ENCODE measurements at regions not wholly inside any gene's neighbourhood (a gene's known extent, or its start where the extent isn't known, plus 50 kb on each side); places are given as distances from the start of the nearest gene placed in this dataset.

DNA sequence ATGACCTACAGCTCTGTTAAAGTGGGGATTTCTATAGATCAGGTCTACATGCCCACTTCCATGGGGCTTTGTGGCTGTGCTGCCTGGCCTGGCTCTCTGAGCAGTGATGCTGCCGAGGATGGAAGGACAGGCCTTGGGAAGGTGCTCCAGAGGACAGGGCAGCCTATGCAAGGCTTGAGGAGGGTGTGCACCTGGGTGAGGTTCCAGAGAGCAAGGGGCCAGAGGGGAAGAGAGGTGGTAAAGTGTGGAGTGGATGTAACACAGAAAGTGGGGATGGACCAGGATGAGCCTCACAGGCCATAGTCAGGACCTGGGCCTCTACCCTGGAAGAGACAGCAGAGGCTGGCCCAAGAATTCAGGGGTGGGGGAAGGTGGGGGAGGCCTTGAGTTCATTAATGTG is 826.4 kb downstream of the DCDC2C start:
- Histone ChIP-seq H2AFZ (no peak overlapping the region), H3K4me2 (ENCODE audit: unreplicated experiment) (no peak overlapping the region), H3K27me3 (replicated peaks; ENCODE audit: insufficient read depth) (no peaks in the 10 kb centered on the region), H3K79me2 (ENCODE audit: insufficient read depth) (no peaks in the 10 kb centered on the region), H3K9me2 (ENCODE audit: insufficient read depth) (no peaks in the 10 kb centered on the region), H3K9ac (no peak overlapping the region), H3K9me3 (ENCODE audit: low read depth) (no peaks in the 10 kb centered on the region), H3K4me1 (ENCODE audit: insufficient read depth) (no peaks in the 10 kb centered on the region), H4K20me1 (ENCODE audit: insufficient read depth) (no peaks in the 10 kb centered on the region), H3K36me3 (ENCODE audit: low read depth) (no peaks in the 10 kb centered on the region), H3K4me3 (no peak overlapping the region), H3F3A (ENCODE audit: insufficient read depth) (no peaks in the 10 kb centered on the region), H3K27ac (no peak overlapping the region)
- 5 to 20% methylated on average over 1 of the region's 1 CpG for WGBS, 2 experiments (ENCODE audit: low coverage in 1 of 2, low lambda C conversion rate in 2 of 2, missing lambda C conversion rate in 2 of 2)
- in situ Hi-C loops (cut with MboI) = no loop called here
- DNase-seq = no peak
- no peak for TF ChIP-seq EZH2 (IDR thresholded peaks at IDR 0.05; ENCODE audit: insufficient read depth, poor library complexity, severe bottlenecking)
- TF ChIP-seq EZH2phosphoT487 (IDR thresholded peaks at IDR 0.05; ENCODE audit: insufficient read depth, low read depth) = no peak

DNA sequence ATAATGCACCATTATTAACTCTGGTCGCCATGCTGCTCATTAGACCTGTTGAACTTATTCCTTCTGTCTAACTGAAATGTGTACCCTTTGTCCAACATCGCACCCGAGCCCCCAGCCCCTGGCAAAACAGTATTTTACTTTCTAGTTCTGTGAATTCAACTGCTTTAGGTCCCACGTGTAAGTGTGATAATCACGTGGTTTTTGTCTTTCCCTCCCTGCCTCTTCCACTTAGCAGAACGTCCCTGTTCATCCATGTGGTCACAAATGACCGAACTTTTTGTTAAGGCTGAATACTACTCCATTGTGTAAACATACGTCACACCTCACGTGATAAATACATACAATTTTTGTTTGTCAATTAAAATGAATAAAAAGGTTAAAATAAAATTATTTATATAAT is 826.9 kb downstream of the DCDC2C start:
- no peak overlapping the region for H3K4me2 ChIP-seq (ENCODE audit: unreplicated experiment)
- no peaks in the 10 kb centered on the region for H4K20me1 ChIP-seq (ENCODE audit: insufficient read depth)
- H3K9ac ChIP-seq = no peak overlapping the region
- H3K4me1 ChIP-seq (ENCODE audit: insufficient read depth) = no peaks in the 10 kb centered on the region
- no peak overlapping the region for H3K4me3 ChIP-seq
- in situ Hi-C loops (cut with MboI) = no loop called here
- H3F3A ChIP-seq (ENCODE audit: insufficient read depth) = no peaks in the 10 kb centered on the region
- H3K79me2 ChIP-seq (ENCODE audit: insufficient read depth) = no peaks in the 10 kb centered on the region
- no peak overlapping the region for H3K27ac ChIP-seq
- TF ChIP-seq EZH2 (IDR thresholded peaks at IDR 0.05; ENCODE audit: insufficient read depth, poor library complexity, severe bottlenecking) (no peak), EZH2phosphoT487 (IDR thresholded peaks at IDR 0.05; ENCODE audit: insufficient read depth, low read depth) (no peak)
- H3K27me3 ChIP-seq (replicated peaks; ENCODE audit: insufficient read depth) = no peaks in the 10 kb centered on the region
- 12 to 17% methylated on average over 9 of the region's 9 CpGs for WGBS, 2 experiments (ENCODE audit: low coverage in 1 of 2, low lambda C conversion rate in 2 of 2, missing lambda C conversion rate in 2 of 2)
- DNase-seq = no peak
- no peak overlapping the region for H2AFZ ChIP-seq
- H3K9me2 ChIP-seq (ENCODE audit: insufficient read depth) = no peaks in the 10 kb centered on the region
- H3K9me3 ChIP-seq (ENCODE audit: low read depth) = no peaks in the 10 kb centered on the region
- H3K36me3 ChIP-seq (ENCODE audit: low read depth) = no peaks in the 10 kb centered on the region

GRCh38 chr2:4533806-4534205 is 830.4 kb downstream of the DCDC2C start:
- Histone ChIP-seq H3K4me1 (ENCODE audit: insufficient read depth) (no peaks in the 10 kb centered on the region), H4K20me1 (ENCODE audit: insufficient read depth) (no peaks in the 10 kb centered on the region), H2AFZ (no peak overlapping the region), H3K9ac (no peak overlapping the region), H3K9me2 (ENCODE audit: insufficient read depth) (no peaks in the 10 kb centered on the region), H3K27me3 (replicated peaks; ENCODE audit: insufficient read depth) (no peaks in the 10 kb centered on the region), H3K79me2 (ENCODE audit: insufficient read depth) (no peaks in the 10 kb centered on the region), H3K36me3 (ENCODE audit: low read depth) (no peaks in the 10 kb centered on the region), H3K27ac (no peak overlapping the region), H3F3A (ENCODE audit: insufficient read depth) (no peaks in the 10 kb centered on the region), H3K4me2 (ENCODE audit: unreplicated experiment) (no peak overlapping the region), H3K9me3 (ENCODE audit: low read depth) (no peaks in the 10 kb centered on the region), H3K4me3 (no peak overlapping the region)
- no peak for TF ChIP-seq EZH2 (IDR thresholded peaks at IDR 0.05; ENCODE audit: insufficient read depth, poor library complexity, severe bottlenecking)
- TF ChIP-seq EZH2phosphoT487 (IDR thresholded peaks at IDR 0.05; ENCODE audit: insufficient read depth, low read depth) = no peak
- in situ Hi-C loops (cut with MboI) = no loop called here
- DNase-seq = no peak
- 9 to 13% methylated on average over 2 of the region's 2 CpGs for WGBS, 2 experiments (ENCODE audit: low coverage in 1 of 2, low lambda C conversion rate in 2 of 2, missing lambda C conversion rate in 2 of 2)

DNA sequence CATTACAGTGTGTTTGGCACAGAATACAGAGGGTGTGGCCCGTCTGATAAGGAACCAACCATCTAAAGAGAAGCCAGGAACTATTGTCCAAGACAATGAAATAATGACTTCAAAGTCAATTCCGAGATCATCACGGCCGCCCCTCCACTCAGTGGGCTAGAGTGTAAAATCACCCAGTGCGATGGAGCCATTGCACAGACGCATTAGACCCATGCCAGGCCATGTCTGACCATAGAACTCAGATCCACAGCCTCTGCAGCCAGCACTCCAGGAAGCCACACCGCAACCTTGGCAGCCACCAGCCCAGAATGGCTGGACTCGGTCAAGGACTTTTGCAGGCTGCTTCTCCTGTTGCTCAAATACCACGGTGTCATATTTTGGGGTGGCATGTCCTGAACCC is 835.7 kb downstream of the DCDC2C start:
- Histone ChIP-seq H3K79me2 (ENCODE audit: insufficient read depth) (no peaks in the 10 kb centered on the region), H3K27ac (no peak overlapping the region), H4K20me1 (ENCODE audit: insufficient read depth) (no peaks in the 10 kb centered on the region), H3K9me2 (ENCODE audit: insufficient read depth) (no peaks in the 10 kb centered on the region), H2AFZ (no peak overlapping the region), H3K4me3 (no peak overlapping the region), H3K4me1 (ENCODE audit: insufficient read depth) (no peaks in the 10 kb centered on the region), H3K9ac (no peak overlapping the region), H3K4me2 (ENCODE audit: unreplicated experiment) (no peak overlapping the region), H3K9me3 (ENCODE audit: low read depth) (peaks cover 5% of the 10 kb centered on the region), H3F3A (ENCODE audit: insufficient read depth) (no peaks in the 10 kb centered on the region), H3K36me3 (ENCODE audit: low read depth) (no peaks in the 10 kb centered on the region), H3K27me3 (replicated peaks; ENCODE audit: insufficient read depth) (no peaks in the 10 kb centered on the region)
- in situ Hi-C loops (cut with MboI) = no loop called here
- no peak for DNase-seq
- TF ChIP-seq EZH2 (IDR thresholded peaks at IDR 0.05; ENCODE audit: insufficient read depth, poor library complexity, severe bottlenecking) = no peak
- TF ChIP-seq EZH2phosphoT487 (IDR thresholded peaks at IDR 0.05; ENCODE audit: insufficient read depth, low read depth) = no peak
- WGBS, 2 experiments (ENCODE audit: low coverage in 1 of 2, low lambda C conversion rate in 2 of 2, missing lambda C conversion rate in 2 of 2) = 36 to 45% methylated on average over 9 of the region's 9 CpGs

GRCh38 chr2:4549666-4550210 is 846.4 kb downstream of the DCDC2C start:
- WGBS, 2 experiments (ENCODE audit: low coverage in 1 of 2, low lambda C conversion rate in 2 of 2, missing lambda C conversion rate in 2 of 2) = 48 to 59% methylated on average over 8 of the region's 8 CpGs
- Histone ChIP-seq H3K27me3 (replicated peaks; ENCODE audit: insufficient read depth) (no peaks in the 10 kb centered on the region), H3K9me2 (ENCODE audit: insufficient read depth) (no peaks in the 10 kb centered on the region), H3K9ac (no peak overlapping the region), H3K9me3 (ENCODE audit: low read depth) (no peaks in the 10 kb centered on the region), H4K20me1 (ENCODE audit: insufficient read depth) (no peaks in the 10 kb centered on the region), H3F3A (ENCODE audit: insufficient read depth) (no peaks in the 10 kb centered on the region), H3K4me1 (ENCODE audit: insufficient read depth) (no peaks in the 10 kb centered on the region), H3K27ac (no peak overlapping the region), H3K4me2 (ENCODE audit: unreplicated experiment) (no peak overlapping the region), H3K79me2 (ENCODE audit: insufficient read depth) (no peaks in the 10 kb centered on the region), H3K4me3 (no peak overlapping the region), H3K36me3 (ENCODE audit: low read depth) (no peaks in the 10 kb centered on the region), H2AFZ (no peak overlapping the region)
- in situ Hi-C loops (cut with MboI) = no loop called here
- no peak for TF ChIP-seq EZH2 (IDR thresholded peaks at IDR 0.05; ENCODE audit: insufficient read depth, poor library complexity, severe bottlenecking)
- TF ChIP-seq EZH2phosphoT487 (IDR thresholded peaks at IDR 0.05; ENCODE audit: insufficient read depth, low read depth) = no peak
- no peak for DNase-seq

Data from GM23248 (cell line).